ENCODE measurements at regions not wholly inside any gene's neighbourhood (a gene's known extent, or its start where the extent isn't known, plus 50 kb on each side); places are given as distances from the start of the nearest gene placed in this dataset.

- TF ChIP-seq CTCF (IDR thresholded peaks at IDR 0.05 in 8 of 11, conservative IDR thresholded peaks at IDR 0.05 in 3 of 11) (no peak), POLR2AphosphoS5 (IDR thresholded peaks at IDR 0.05) (no peak), POLR2A (IDR thresholded peaks at IDR 0.05) (no peak)
- intact Hi-C loops (cut with DNase I; ENCODE audit: low total_unique reads): no loop called here
- Histone ChIP-seq H3K9me3 (peaks cover 0 to 4% (median 2%) of the 10 kb centered on the region in 8 donors), H3K4me3 (no peak overlapping the region), H3K36me3 (no peaks in the 10 kb centered on the region), H3K4me1 (no peaks in the 10 kb centered on the region), H3K27ac (no peak overlapping the region), H3K27me3 (replicated peaks in 1 of 7) (no peaks in the 10 kb centered on the region)
- no peak for DNase-seq
- 78 to 89% (median 86%) methylated on average over 16 of the region's 16 CpGs for WGBS, 5 donors
These were observed 87.4 kb upstream of the ARHGEF7 start for GRCh38 chr13:111027458-111028439.

GRCh38 chr13:111025310-111025709 is 89.8 kb upstream of the ARHGEF7 start:
- no peak for TF ChIP-seq POLR2A (IDR thresholded peaks at IDR 0.05)
- TF ChIP-seq POLR2AphosphoS5 (IDR thresholded peaks at IDR 0.05): no peak
- no peak for TF ChIP-seq CTCF (IDR thresholded peaks at IDR 0.05 in 8 of 11, conservative IDR thresholded peaks at IDR 0.05 in 3 of 11)
- no peak overlapping the region for H3K27ac ChIP-seq
- no peak overlapping the region for H3K4me3 ChIP-seq
- H3K9me3 ChIP-seq: peaks cover 0 to 28% (median 26%) of the 10 kb centered on the region in 8 donors
- intact Hi-C loops (cut with DNase I; ENCODE audit: low total_unique reads): no loop called here
- no peak for DNase-seq
- no peaks in the 10 kb centered on the region for H3K4me1 ChIP-seq
- peaks cover 0 to 3% (median 0%) of the 10 kb centered on the region in 7 donors for H3K27me3 ChIP-seq (replicated peaks in 1 of 7)
- 55 to 75% (median 69%) methylated on average over 1 of the region's 1 CpG for WGBS, 5 donors
- no peaks in the 10 kb centered on the region for H3K36me3 ChIP-seq

- 86 to 91% (median 90%) methylated on average over 6 of the region's 6 CpGs for whole genome bisulfite sequencing, 5 donors
- Histone ChIP-seq H3K4me3 (no peak overlapping the region), H3K27ac (no peak overlapping the region), H3K9me3 (peaks cover 0 to 34% (median 31%) of the 10 kb centered on the region in 8 donors), H3K36me3 (no peaks in the 10 kb centered on the region), H3K4me1 (no peaks in the 10 kb centered on the region), H3K27me3 (replicated peaks in 1 of 7) (peaks cover 0 to 7% (median 0%) of the 10 kb centered on the region in 7 donors)
- no peak for DNase-seq
- TF ChIP-seq CTCF (IDR thresholded peaks at IDR 0.05 in 8 of 11, conservative IDR thresholded peaks at IDR 0.05 in 3 of 11) (no peak), POLR2A (IDR thresholded peaks at IDR 0.05) (no peak), POLR2AphosphoS5 (IDR thresholded peaks at IDR 0.05) (no peak)
- intact Hi-C loops (cut with DNase I; ENCODE audit: low total_unique reads): no loop called here
These were observed 92.2 kb upstream of the ARHGEF7 start for GRCh38 chr13:111022886-111023285.

GRCh38 chr13:111022241-111022640 is 92.9 kb upstream of the ARHGEF7 start:
- Histone ChIP-seq H3K4me1 (no peaks in the 10 kb centered on the region), H3K27ac (no peak overlapping the region), H3K9me3 (peaks cover 0 to 34% (median 31%) of the 10 kb centered on the region in 8 donors), H3K27me3 (replicated peaks in 1 of 7) (peaks cover 0 to 7% (median 0%) of the 10 kb centered on the region in 7 donors), H3K4me3 (no peak overlapping the region), H3K36me3 (no peaks in the 10 kb centered on the region)
- TF ChIP-seq POLR2AphosphoS5 (IDR thresholded peaks at IDR 0.05): no peak
- TF ChIP-seq CTCF (IDR thresholded peaks at IDR 0.05 in 8 of 11, conservative IDR thresholded peaks at IDR 0.05 in 3 of 11): no peak
- TF ChIP-seq POLR2A (IDR thresholded peaks at IDR 0.05): no peak
- 77 to 88% (median 82%) methylated on average over 1 of the region's 1 CpG for WGBS, 5 donors
- intact Hi-C loops (cut with DNase I; ENCODE audit: low total_unique reads): no loop called here
- DNase-seq: no peak
